ENCODE measurements at regions not wholly inside any gene's neighbourhood (a gene's known extent, or its start where the extent isn't known, plus 50 kb on each side); places are given as distances from the start of the nearest gene placed in this dataset.

DNA sequence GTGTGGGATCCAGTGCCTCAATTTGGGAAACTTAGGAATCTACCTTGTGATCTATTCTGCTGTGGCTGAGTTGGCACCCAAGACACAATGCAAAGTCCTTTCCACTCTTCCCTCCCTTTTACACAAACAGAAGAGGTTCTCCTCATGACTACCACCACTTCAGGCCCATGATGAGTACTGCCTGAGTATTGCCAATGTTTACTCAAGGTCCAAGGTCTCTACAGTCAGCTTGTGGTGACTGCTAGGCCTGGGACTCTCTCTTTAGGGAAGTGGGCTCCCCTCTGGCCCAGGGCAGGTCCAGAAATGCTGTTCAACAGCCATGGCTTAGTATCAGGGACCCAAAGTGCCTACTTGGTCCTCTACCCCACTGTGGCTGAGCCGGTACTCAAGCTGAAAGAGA, 56.8 kb upstream of the PEX5L start:
- TF ChIP-seq ADNP (CRISPR knock-in tag; IDR thresholded peaks at IDR 0.05) (no peak), EP300 (IDR thresholded peaks at IDR 0.05; ENCODE audit: low read depth in 2 of 2, low read length in 2 of 2) (no peak), EP300 (CRISPR knock-in tag; IDR thresholded peaks at IDR 0.05; ENCODE audit: borderline replicate concordance) (no peak), KDM5B (CRISPR knock-in tag; IDR thresholded peaks at IDR 0.05; ENCODE audit: borderline replicate concordance) (no peak), ATF1 (CRISPR knock-in tag; IDR thresholded peaks at IDR 0.05) (no peak), HMG20B (CRISPR knock-in tag; conservative IDR thresholded peaks at IDR 0.05) (no peak), CREM (IDR thresholded peaks at IDR 0.05) (no peak), CREM (CRISPR knock-in tag; IDR thresholded peaks at IDR 0.05) (no peak), CHD4 (IDR thresholded peaks at IDR 0.05; ENCODE audit: borderline replicate concordance, low read length) (no peak), SMAD3 (CRISPR knock-in tag; IDR thresholded peaks at IDR 0.05) (no peak), SPEN (CRISPR knock-in tag; IDR thresholded peaks at IDR 0.05; ENCODE audit: low read depth) (no peak), FOXJ3 (CRISPR knock-in tag; IDR thresholded peaks at IDR 0.05; ENCODE audit: borderline replicate concordance) (no peak), RFX5 (IDR thresholded peaks at IDR 0.05; ENCODE audit: low read depth, low read length) (no peak), POLR2AphosphoS5 (IDR thresholded peaks at IDR 0.05; ENCODE audit: low read depth, low read length) (no peak)
- TF ChIP-seq, protein P1, sequence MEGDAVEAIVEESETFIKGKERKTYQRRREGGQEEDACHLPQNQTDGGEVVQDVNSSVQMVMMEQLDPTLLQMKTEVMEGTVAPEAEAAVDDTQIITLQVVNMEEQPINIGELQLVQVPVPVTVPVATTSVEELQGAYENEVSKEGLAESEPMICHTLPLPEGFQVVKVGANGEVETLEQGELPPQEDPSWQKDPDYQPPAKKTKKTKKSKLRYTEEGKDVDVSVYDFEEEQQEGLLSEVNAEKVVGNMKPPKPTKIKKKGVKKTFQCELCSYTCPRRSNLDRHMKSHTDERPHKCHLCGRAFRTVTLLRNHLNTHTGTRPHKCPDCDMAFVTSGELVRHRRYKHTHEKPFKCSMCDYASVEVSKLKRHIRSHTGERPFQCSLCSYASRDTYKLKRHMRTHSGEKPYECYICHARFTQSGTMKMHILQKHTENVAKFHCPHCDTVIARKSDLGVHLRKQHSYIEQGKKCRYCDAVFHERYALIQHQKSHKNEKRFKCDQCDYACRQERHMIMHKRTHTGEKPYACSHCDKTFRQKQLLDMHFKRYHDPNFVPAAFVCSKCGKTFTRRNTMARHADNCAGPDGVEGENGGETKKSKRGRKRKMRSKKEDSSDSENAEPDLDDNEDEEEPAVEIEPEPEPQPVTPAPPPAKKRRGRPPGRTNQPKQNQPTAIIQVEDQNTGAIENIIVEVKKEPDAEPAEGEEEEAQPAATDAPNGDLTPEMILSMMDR (CRISPR knock-in tag; IDR thresholded peaks at IDR 0.05), result no peak
- TF ChIP-seq, protein P2, sequence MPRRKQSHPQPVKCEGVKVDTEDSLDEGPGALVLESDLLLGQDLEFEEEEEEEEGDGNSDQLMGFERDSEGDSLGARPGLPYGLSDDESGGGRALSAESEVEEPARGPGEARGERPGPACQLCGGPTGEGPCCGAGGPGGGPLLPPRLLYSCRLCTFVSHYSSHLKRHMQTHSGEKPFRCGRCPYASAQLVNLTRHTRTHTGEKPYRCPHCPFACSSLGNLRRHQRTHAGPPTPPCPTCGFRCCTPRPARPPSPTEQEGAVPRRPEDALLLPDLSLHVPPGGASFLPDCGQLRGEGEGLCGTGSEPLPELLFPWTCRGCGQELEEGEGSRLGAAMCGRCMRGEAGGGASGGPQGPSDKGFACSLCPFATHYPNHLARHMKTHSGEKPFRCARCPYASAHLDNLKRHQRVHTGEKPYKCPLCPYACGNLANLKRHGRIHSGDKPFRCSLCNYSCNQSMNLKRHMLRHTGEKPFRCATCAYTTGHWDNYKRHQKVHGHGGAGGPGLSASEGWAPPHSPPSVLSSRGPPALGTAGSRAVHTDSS (CRISPR knock-in tag; conservative IDR thresholded peaks at IDR 0.05), result no peak
